CD4-positive, CD25-positive, alpha-beta regulatory T cell (primary cell): ENCODE measurements at regions not wholly inside any gene's neighbourhood (a gene's known extent, or its start where the extent isn't known, plus 50 kb on each side); places are given as distances from the start of the nearest gene placed in this dataset.

Source experiments
- ATAC-seq, 2 donors: fragments of 150-1000 bp; cut with Tn5 transposase; one replicate each; pipeline ENCODE4 v1.10.0; 2021; ENCODE audit warnings: low read depth in 2 of 2, moderate number of reproducible peaks in 2 of 2, moderate library complexity in 1 of 2
- DNase-seq, 3 donors: peaks; one replicate each; pipeline versions ENCODE4 v3.0.0 to v3.0.0-alpha.2; 2012 to 2022; ENCODE audit warnings: mixed read lengths in 1 of 3
- H3K27ac ChIP-seq: one replicate; pipeline ENCODE4 v1.7.0; 2013; ENCODE audit warnings: mild to moderate bottlenecking, low read length; ENCODE audit not compliant: insufficient read depth, poor library complexity, severe bottlenecking
- H3K27me3 ChIP-seq: one replicate; pipeline ENCODE4 v1.7.0; 2013; ENCODE audit warnings: low read length; ENCODE audit not compliant: control insufficient read depth, insufficient read depth
- H3K36me3 ChIP-seq: one replicate; pipeline ENCODE4 v1.7.0; 2013; ENCODE audit warnings: mild to moderate bottlenecking, low read length, moderate library complexity; ENCODE audit not compliant: control insufficient read depth, insufficient read depth
- H3K4me1 ChIP-seq: 2 replicates; pipeline ENCODE4 v1.7.0; 2013; ENCODE audit warnings: mild to moderate bottlenecking, low read length; ENCODE audit not compliant: insufficient read depth, control insufficient read depth, poor library complexity, severe bottlenecking
- H3K4me3 ChIP-seq: one replicate; pipeline ENCODE4 v1.7.0; 2013; ENCODE audit warnings: low read depth, mild to moderate bottlenecking, low read length, moderate library complexity
- H3K9me3 ChIP-seq, 2 experiments: 1 replicate in 1 of 2; 2 replicates in 1 of 2; pipeline ENCODE4 v1.7.0; 2013; ENCODE audit warnings: low read length in 2 of 2, mild to moderate bottlenecking in 1 of 2, moderate library complexity in 1 of 2; ENCODE audit not compliant: control insufficient read depth in 2 of 2
- H3K27ac Mint-ChIP-seq, 3 donors: one replicate each; pipeline ENCODE4 v1.8.0; 2020 to 2022; ENCODE audit warnings: mild to moderate bottlenecking in 3 of 3, mixed read lengths in 3 of 3, moderate library complexity in 2 of 3
- H3K27me3 Mint-ChIP-seq: one replicate; pipeline ENCODE4 v1.8.0; 2022; ENCODE audit warnings: mild to moderate bottlenecking, mixed read lengths
- H3K36me3 Mint-ChIP-seq: one replicate; pipeline ENCODE4 v1.8.0; 2020; ENCODE audit warnings: mixed read lengths
- H3K4me1 Mint-ChIP-seq, 4 donors: one replicate each; pipeline ENCODE4 v1.8.0; 2020 to 2022; ENCODE audit warnings: mixed read lengths in 4 of 4, mild to moderate bottlenecking in 1 of 4
- H3K4me3 Mint-ChIP-seq, 4 donors: one replicate each; pipeline ENCODE4 v1.8.0; 2020 to 2022; ENCODE audit warnings: mild to moderate bottlenecking in 4 of 4, mixed read lengths in 4 of 4, moderate library complexity in 3 of 4
- H3K9me3 Mint-ChIP-seq, 7 donors: one replicate each; pipeline ENCODE4 v1.8.0; 2020 to 2022; ENCODE audit warnings: mixed read lengths in 7 of 7, mild to moderate bottlenecking in 3 of 7, moderate library complexity in 2 of 7

DNA sequence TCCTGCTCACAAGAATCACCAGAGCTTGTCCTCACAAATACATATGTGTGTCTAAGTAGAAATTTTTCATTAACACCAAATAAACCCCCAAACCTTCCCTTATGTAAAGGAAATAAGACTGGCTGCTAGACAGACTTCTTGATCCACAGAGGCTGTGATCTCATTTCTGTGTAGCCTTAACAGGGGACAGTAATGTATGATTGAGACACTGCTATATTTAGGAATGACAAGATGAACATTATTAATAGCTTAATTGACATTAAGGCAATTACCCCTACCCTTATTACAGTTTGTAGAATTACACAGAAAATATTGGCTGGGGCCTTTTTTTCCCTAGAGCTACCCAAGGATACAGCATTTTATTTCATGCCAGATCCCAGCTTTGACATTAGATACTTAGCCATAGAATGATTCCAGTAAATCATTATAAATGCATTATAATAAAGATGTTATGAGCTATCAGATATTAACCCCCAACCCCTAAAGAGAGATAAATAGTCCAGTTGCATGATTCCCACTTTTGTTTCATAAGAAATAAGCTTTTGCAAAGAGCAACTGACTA is 392.1 kb upstream of the HNRNPA3 start:
- H3K9me3 Mint-ChIP-seq: peaks cover 0 to 3% (median 0%) of the 10 kb centered on the region in 7 donors
- no peak overlapping the region for H3K27ac ChIP-seq
- no peaks in the 10 kb centered on the region for H3K36me3 Mint-ChIP-seq
- H3K4me1 Mint-ChIP-seq: no peaks in the 10 kb centered on the region
- DNase-seq (no peak), ATAC-seq (no peak)
- H3K27me3 Mint-ChIP-seq: peaks cover 12% of the 10 kb centered on the region
- no peak overlapping the region for H3K4me3 Mint-ChIP-seq
- no peaks in the 10 kb centered on the region for H3K9me3 ChIP-seq
- H3K4me1 ChIP-seq: no peaks in the 10 kb centered on the region
- H3K36me3 ChIP-seq: no peaks in the 10 kb centered on the region
- H3K27ac Mint-ChIP-seq: no peak overlapping the region
- peaks cover 1% of the 10 kb centered on the region for H3K27me3 ChIP-seq
- H3K4me3 ChIP-seq: no peak overlapping the region

DNA sequence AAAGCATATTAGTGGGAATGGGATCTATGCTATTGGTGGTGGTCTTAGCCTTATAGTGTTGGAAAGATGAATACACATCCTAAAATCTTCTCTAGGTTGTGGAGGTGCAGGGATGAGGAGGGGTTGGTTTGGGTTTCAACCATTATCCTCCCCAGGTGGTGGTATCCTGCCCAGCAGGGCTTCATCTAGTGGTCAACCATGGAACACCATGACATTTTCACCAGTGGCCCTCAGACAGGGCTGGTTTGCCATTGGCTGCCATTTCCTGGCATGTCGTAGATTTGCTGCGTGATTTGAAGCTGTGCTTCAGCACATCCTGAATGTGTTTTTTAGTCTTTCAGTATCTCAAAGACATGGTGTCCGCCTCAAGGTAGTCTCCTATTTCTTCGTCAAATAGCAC is 391.2 kb upstream of the HNRNPA3 start:
- no peak overlapping the region for H3K27ac Mint-ChIP-seq
- H3K9me3 Mint-ChIP-seq: peaks cover 0 to 3% (median 0%) of the 10 kb centered on the region in 7 donors
- H3K36me3 Mint-ChIP-seq: no peaks in the 10 kb centered on the region
- Histone ChIP-seq H3K27ac (no peak overlapping the region), H3K4me1 (no peaks in the 10 kb centered on the region), H3K9me3 (no peaks in the 10 kb centered on the region), H3K27me3 (peaks cover 1% of the 10 kb centered on the region), H3K4me3 (no peak overlapping the region), H3K36me3 (no peaks in the 10 kb centered on the region)
- ATAC-seq (no peak), DNase-seq (no peak)
- peaks cover 0 to 3% (median 0%) of the 10 kb centered on the region in 4 donors for H3K4me1 Mint-ChIP-seq
- H3K27me3 Mint-ChIP-seq: peaks cover 12% of the 10 kb centered on the region
- no peak overlapping the region for H3K4me3 Mint-ChIP-seq

DNA sequence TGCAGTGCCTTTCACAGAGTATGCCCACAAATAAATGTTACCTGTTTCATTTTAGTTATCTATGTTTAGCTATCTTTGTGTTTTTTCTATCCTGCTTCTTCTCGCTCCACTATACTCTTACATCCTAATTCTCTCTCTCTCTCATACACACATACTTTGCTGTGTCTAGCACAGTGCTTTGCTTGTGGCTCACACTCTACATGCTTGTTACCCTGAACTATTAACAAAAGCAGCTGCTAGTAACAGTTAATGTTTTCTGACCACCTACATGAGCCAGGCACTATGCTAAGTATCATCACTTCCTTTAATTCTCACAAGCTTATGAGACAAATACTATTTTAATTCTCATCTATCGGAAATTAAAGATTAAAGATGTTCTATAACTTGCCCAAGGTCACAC is 390.5 kb upstream of the HNRNPA3 start:
- peaks cover 0 to 5% (median 3%) of the 10 kb centered on the region in 4 donors for H3K4me1 Mint-ChIP-seq
- H3K27ac ChIP-seq: no peak overlapping the region
- H3K27ac Mint-ChIP-seq: no peak overlapping the region
- H3K9me3 ChIP-seq: no peaks in the 10 kb centered on the region
- H3K36me3 ChIP-seq: no peaks in the 10 kb centered on the region
- H3K27me3 Mint-ChIP-seq: peaks cover 11% of the 10 kb centered on the region
- H3K27me3 ChIP-seq: peaks cover 1% of the 10 kb centered on the region
- H3K36me3 Mint-ChIP-seq: no peaks in the 10 kb centered on the region
- H3K4me3 ChIP-seq: no peak overlapping the region
- DNase-seq: no peak
- no peak overlapping the region for H3K4me3 Mint-ChIP-seq
- no peaks in the 10 kb centered on the region for H3K4me1 ChIP-seq
- ATAC-seq: no peak
- peaks cover 0 to 3% (median 0%) of the 10 kb centered on the region in 7 donors for H3K9me3 Mint-ChIP-seq

DNA sequence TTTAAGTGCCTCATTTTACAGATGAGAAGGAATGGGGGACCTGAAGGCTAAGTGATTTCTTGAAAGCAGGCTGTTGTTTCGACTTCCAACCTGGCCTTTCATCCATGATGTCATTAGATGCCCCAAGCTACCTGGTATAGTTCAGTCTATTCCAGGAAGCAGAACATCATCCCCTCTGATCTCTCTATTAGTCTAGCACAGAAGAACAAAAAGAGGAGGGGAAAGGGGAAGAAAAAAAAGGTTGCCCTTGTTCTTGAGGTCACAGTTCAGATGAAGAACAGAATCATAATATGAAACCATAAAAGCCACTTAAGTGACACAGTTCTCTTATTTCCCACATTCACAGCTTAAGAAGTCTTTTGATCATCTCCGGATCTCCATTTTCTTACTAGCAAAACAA is 386.2 kb upstream of the HNRNPA3 start:
- Histone ChIP-seq H3K4me3 (no peak overlapping the region), H3K27ac (no peak overlapping the region)
- DNase-seq: peak in 1 of 3 donors; percentile 83

DNA sequence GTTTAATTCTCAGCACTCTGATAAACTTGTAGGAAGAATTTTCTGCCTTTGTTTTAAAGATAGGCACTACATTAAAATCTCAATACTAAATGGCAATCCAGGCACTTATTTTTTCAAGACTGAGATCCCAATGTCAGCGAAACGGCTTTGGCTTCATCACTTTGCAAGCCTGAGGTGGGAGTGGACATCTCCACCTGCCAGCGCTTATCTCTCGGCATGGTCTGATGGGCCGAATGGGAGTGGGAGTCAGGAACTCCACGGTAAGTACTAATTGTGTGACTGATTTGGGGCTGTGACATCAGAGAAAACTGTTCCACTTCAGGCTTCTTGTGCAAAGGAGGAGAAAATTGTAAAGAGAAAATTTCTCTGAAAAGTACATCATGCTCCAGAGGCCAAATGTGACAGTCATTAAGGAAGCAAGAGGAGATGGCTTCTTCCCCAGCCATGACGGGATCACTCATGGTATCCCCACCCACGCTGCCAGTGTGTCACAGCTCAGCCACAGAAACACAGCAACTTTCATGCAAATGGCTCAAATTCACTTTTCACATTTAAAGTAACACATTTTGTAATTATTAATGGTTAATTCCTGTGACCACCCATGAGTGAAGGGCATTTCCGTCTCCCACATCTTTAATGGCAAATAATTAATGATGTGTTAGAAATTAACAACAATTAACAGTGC is 385.5 kb upstream of the HNRNPA3 start:
- no peak for DNase-seq
- Mint-ChIP-seq H3K9me3 (peaks cover 0 to 3% (median 0%) of the 10 kb centered on the region in 7 donors), H3K4me1 (peaks cover 0 to 5% (median 3%) of the 10 kb centered on the region in 4 donors), H3K27ac (peak overlapping the region in 1 of 3 donors; percentile 65), H3K27me3 (peaks cover 31% of the 10 kb centered on the region), H3K4me3 (no peak overlapping the region), H3K36me3 (no peaks in the 10 kb centered on the region)
- no peaks in the 10 kb centered on the region for H3K4me1 ChIP-seq
- H3K27me3 ChIP-seq: peaks cover 4% of the 10 kb centered on the region
- H3K27ac ChIP-seq: no peak overlapping the region
- ATAC-seq: no peak
- H3K4me3 ChIP-seq: no peak overlapping the region
- H3K36me3 ChIP-seq: no peaks in the 10 kb centered on the region
- H3K9me3 ChIP-seq: no peaks in the 10 kb centered on the region

More for the DNA sequence above, 386.2 kb upstream of the HNRNPA3 start:
- ATAC-seq: peak; percentile 77 to 78
- H3K4me1 ChIP-seq: no peaks in the 10 kb centered on the region
- Mint-ChIP-seq H3K27me3 (peaks cover 31% of the 10 kb centered on the region), H3K4me1 (peaks cover 0 to 5% (median 3%) of the 10 kb centered on the region in 4 donors), H3K9me3 (peaks cover 0 to 3% (median 0%) of the 10 kb centered on the region in 7 donors), H3K27ac (no peak overlapping the region), H3K4me3 (no peak overlapping the region), H3K36me3 (no peaks in the 10 kb centered on the region)
- peaks cover 6% of the 10 kb centered on the region for H3K27me3 ChIP-seq
- no peaks in the 10 kb centered on the region for H3K9me3 ChIP-seq
- H3K36me3 ChIP-seq: no peaks in the 10 kb centered on the region

DNA sequence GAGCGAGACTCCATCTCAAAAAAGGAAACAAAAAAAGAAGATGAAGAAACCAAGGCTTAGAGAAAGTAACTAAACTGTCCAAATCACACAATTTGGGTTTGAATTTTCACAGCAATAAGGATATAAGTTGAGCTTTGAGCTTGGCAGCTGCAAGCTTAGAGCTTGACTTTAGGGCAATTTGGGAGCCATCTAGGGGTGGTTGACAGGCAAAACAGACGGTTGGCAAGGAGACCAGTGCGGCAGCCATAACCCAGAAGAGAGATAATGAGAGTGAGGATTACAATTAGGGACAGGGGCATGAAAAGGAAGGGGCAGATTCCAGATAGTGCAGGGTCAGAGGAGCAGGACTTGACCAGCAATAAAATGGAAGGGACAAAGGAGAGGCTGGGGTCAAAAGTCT is 382.2 kb upstream of the HNRNPA3 start:
- H3K4me3 Mint-ChIP-seq: no peak overlapping the region
- Histone ChIP-seq H3K9me3 (no peaks in the 10 kb centered on the region), H3K4me1 (no peaks in the 10 kb centered on the region), H3K27ac (no peak overlapping the region), H3K4me3 (no peak overlapping the region), H3K36me3 (no peaks in the 10 kb centered on the region), H3K27me3 (peaks cover 8% of the 10 kb centered on the region)
- peaks cover 0 to 5% (median 3%) of the 10 kb centered on the region in 4 donors for H3K4me1 Mint-ChIP-seq
- no peaks in the 10 kb centered on the region for H3K36me3 Mint-ChIP-seq
- DNase-seq (peak in 1 of 3 donors; percentile 21), ATAC-seq (no peak)
- no peak overlapping the region for H3K27ac Mint-ChIP-seq
- H3K9me3 Mint-ChIP-seq: peaks cover 0 to 2% (median 0%) of the 10 kb centered on the region in 7 donors
- peaks cover 23% of the 10 kb centered on the region for H3K27me3 Mint-ChIP-seq

DNA sequence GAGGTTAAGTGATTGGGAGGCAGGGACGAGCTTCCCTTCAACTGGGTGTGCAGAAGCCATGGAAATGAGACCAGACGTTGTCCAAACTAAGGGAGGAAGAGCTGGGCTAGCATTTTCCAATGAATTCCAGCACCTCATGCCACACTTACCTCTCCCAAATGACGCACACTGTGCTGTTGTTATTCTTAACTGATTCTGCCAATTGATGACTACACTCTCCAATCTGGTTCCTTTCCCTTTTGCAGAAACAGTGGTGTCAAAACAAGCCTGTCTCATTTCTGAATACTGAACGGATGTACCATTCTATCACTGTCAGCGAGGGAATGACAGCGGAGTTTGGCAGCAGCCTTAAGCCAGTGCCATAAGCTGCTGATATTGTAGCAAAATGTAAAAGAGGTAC is 380.5 kb upstream of the HNRNPA3 start:
- Histone ChIP-seq H3K9me3 (no peaks in the 10 kb centered on the region), H3K4me1 (no peaks in the 10 kb centered on the region), H3K4me3 (no peak overlapping the region), H3K27me3 (peaks cover 8% of the 10 kb centered on the region), H3K27ac (no peak overlapping the region), H3K36me3 (no peaks in the 10 kb centered on the region)
- Mint-ChIP-seq H3K27me3 (peaks cover 32% of the 10 kb centered on the region), H3K4me3 (no peak overlapping the region), H3K4me1 (no peaks in the 10 kb centered on the region), H3K36me3 (no peaks in the 10 kb centered on the region), H3K9me3 (peaks cover 0 to 2% (median 0%) of the 10 kb centered on the region in 7 donors), H3K27ac (no peak overlapping the region)
- DNase-seq (no peak), ATAC-seq (no peak)

DNA sequence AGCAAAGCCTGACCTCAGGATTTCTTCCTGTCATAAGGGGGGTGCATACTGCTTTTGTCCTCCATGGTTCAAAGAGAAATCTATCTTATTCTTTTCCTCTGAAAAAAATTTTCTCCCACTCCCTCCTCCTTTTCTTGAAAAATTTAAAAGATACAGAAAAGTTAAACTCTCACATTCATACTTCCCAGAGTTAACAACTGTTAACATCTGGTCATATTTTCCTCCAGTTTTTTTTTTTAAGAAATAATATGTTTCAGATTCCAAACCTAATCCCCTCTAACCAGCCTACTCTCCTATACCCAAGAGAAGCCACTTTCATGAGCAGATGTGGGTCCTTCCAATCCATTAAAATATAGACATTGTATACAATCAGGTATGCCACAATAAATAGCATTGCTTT is 378.9 kb upstream of the HNRNPA3 start:
- H3K27ac ChIP-seq: no peak overlapping the region
- Mint-ChIP-seq H3K27me3 (peaks cover 32% of the 10 kb centered on the region), H3K4me3 (no peak overlapping the region), H3K27ac (no peak overlapping the region), H3K4me1 (no peaks in the 10 kb centered on the region), H3K9me3 (peaks cover 0 to 6% (median 0%) of the 10 kb centered on the region in 7 donors), H3K36me3 (no peaks in the 10 kb centered on the region)
- ATAC-seq (no peak), DNase-seq (no peak)
- no peak overlapping the region for H3K4me3 ChIP-seq
- H3K9me3 ChIP-seq: no peaks in the 10 kb centered on the region
- H3K4me1 ChIP-seq: no peaks in the 10 kb centered on the region
- peaks cover 4% of the 10 kb centered on the region for H3K27me3 ChIP-seq
- no peaks in the 10 kb centered on the region for H3K36me3 ChIP-seq
